ENCODE measurements at regions not wholly inside any gene's neighbourhood (a gene's known extent, or its start where the extent isn't known, plus 50 kb on each side); places are given as distances from the start of the nearest gene placed in this dataset.

- H3K36me3 Mint-ChIP-seq (ENCODE audit: low read depth): no peaks in the 10 kb centered on the region
Measured at GRCh38 chr3:148500881-148501280, 196.8 kb upstream of the AGTR1 start.

More at GRCh38 chr3:148500881-148501280, 196.8 kb upstream of the AGTR1 start:
- no peaks in the 10 kb centered on the region for H4K20me1 ChIP-seq (replicated peaks; ENCODE audit: insufficient read depth)
- H3K79me2 ChIP-seq (replicated peaks; ENCODE audit: insufficient read depth): no peaks in the 10 kb centered on the region
- H3K4me1 Mint-ChIP-seq: no peaks in the 10 kb centered on the region
- no peaks in the 10 kb centered on the region for H3K9me3 Mint-ChIP-seq
- H3K4me3 ChIP-seq: no peak overlapping the region
- H3K36me3 ChIP-seq (ENCODE audit: insufficient read depth): no peaks in the 10 kb centered on the region
- H3K4me3 Mint-ChIP-seq: no peak overlapping the region
- no peak overlapping the region for H3K4me2 ChIP-seq
- no peaks in the 10 kb centered on the region for H3K27me3 Mint-ChIP-seq (ENCODE audit: insufficient read depth, low read depth, poor library complexity)
- no peak overlapping the region for H3K27ac Mint-ChIP-seq
- no peak overlapping the region for H3K27ac ChIP-seq (ENCODE audit: low read depth)
- no peaks in the 10 kb centered on the region for H3K4me1 ChIP-seq (ENCODE audit: insufficient read depth)
- TF ChIP-seq, protein P1, sequence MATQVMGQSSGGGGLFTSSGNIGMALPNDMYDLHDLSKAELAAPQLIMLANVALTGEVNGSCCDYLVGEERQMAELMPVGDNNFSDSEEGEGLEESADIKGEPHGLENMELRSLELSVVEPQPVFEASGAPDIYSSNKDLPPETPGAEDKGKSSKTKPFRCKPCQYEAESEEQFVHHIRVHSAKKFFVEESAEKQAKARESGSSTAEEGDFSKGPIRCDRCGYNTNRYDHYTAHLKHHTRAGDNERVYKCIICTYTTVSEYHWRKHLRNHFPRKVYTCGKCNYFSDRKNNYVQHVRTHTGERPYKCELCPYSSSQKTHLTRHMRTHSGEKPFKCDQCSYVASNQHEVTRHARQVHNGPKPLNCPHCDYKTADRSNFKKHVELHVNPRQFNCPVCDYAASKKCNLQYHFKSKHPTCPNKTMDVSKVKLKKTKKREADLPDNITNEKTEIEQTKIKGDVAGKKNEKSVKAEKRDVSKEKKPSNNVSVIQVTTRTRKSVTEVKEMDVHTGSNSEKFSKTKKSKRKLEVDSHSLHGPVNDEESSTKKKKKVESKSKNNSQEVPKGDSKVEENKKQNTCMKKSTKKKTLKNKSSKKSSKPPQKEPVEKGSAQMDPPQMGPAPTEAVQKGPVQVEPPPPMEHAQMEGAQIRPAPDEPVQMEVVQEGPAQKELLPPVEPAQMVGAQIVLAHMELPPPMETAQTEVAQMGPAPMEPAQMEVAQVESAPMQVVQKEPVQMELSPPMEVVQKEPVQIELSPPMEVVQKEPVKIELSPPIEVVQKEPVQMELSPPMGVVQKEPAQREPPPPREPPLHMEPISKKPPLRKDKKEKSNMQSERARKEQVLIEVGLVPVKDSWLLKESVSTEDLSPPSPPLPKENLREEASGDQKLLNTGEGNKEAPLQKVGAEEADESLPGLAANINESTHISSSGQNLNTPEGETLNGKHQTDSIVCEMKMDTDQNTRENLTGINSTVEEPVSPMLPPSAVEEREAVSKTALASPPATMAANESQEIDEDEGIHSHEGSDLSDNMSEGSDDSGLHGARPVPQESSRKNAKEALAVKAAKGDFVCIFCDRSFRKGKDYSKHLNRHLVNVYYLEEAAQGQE (IDR thresholded peaks at IDR 0.05; ENCODE audit: unreplicated experiment): no peak
- no peak for TF ChIP-seq EZH2 (IDR thresholded peaks at IDR 0.05; ENCODE audit: low read depth, unreplicated experiment)
- TF ChIP-seq STAT1 (IDR thresholded peaks at IDR 0.05; ENCODE audit: unreplicated experiment): no peak
- TF ChIP-seq ZNF114 (CRISPR knock-in tag; IDR thresholded peaks at IDR 0.05): no peak
- TF ChIP-seq, protein P2, sequence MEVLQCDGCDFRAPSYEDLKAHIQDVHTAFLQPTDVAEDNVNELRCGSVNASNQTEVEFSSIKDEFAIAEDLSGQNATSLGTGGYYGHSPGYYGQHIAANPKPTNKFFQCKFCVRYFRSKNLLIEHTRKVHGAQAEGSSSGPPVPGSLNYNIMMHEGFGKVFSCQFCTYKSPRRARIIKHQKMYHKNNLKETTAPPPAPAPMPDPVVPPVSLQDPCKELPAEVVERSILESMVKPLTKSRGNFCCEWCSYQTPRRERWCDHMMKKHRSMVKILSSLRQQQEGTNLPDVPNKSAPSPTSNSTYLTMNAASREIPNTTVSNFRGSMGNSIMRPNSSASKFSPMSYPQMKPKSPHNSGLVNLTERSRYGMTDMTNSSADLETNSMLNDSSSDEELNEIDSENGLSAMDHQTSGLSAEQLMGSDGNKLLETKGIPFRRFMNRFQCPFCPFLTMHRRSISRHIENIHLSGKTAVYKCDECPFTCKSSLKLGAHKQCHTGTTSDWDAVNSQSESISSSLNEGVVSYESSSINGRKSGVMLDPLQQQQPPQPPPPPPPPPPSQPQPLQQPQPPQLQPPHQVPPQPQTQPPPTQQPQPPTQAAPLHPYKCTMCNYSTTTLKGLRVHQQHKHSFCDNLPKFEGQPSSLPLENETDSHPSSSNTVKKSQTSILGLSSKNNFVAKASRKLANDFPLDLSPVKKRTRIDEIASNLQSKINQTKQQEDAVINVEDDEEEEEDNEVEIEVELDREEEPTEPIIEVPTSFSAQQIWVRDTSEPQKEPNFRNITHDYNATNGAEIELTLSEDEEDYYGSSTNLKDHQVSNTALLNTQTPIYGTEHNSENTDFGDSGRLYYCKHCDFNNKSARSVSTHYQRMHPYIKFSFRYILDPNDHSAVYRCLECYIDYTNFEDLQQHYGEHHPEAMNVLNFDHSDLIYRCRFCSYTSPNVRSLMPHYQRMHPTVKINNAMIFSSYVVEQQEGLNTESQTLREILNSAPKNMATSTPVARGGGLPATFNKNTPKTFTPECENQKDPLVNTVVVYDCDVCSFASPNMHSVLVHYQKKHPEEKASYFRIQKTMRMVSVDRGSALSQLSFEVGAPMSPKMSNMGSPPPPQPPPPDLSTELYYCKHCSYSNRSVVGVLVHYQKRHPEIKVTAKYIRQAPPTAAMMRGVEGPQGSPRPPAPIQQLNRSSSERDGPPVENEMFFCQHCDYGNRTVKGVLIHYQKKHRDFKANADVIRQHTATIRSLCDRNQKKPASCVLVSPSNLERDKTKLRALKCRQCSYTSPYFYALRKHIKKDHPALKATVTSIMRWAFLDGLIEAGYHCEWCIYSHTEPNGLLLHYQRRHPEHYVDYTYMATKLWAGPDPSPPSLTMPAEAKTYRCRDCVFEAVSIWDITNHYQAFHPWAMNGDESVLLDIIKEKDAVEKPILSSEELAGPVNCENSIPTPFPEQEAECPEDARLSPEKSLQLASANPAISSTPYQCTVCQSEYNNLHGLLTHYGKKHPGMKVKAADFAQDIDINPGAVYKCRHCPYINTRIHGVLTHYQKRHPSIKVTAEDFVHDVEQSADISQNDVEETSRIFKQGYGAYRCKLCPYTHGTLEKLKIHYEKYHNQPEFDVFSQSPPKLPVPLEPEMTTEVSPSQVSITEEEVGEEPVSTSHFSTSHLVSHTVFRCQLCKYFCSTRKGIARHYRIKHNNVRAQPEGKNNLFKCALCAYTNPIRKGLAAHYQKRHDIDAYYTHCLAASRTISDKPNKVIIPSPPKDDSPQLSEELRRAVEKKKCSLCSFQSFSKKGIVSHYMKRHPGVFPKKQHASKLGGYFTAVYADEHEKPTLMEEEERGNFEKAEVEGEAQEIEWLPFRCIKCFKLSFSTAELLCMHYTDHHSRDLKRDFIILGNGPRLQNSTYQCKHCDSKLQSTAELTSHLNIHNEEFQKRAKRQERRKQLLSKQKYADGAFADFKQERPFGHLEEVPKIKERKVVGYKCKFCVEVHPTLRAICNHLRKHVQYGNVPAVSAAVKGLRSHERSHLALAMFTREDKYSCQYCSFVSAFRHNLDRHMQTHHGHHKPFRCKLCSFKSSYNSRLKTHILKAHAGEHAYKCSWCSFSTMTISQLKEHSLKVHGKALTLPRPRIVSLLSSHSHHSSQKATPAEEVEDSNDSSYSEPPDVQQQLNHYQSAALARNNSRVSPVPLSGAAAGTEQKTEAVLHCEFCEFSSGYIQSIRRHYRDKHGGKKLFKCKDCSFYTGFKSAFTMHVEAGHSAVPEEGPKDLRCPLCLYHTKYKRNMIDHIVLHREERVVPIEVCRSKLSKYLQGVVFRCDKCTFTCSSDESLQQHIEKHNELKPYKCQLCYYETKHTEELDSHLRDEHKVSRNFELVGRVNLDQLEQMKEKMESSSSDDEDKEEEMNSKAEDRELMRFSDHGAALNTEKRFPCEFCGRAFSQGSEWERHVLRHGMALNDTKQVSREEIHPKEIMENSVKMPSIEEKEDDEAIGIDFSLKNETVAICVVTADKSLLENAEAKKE (CRISPR knock-in tag; IDR thresholded peaks at IDR 0.05): no peak
- no peak for TF ChIP-seq JUNB (IDR thresholded peaks at IDR 0.05; ENCODE audit: unreplicated experiment)
- TF ChIP-seq CREB1 (CRISPR knock-in tag; IDR thresholded peaks at IDR 0.05; ENCODE audit: low read depth): no peak
- TF ChIP-seq ZNF331 (CRISPR knock-in tag; IDR thresholded peaks at IDR 0.05; ENCODE audit: low read depth): no peak
- TF ChIP-seq POLR2AphosphoS5 (IDR thresholded peaks at IDR 0.05; ENCODE audit: low read depth): no peak
- TF ChIP-seq CTCF (conservative IDR thresholded peaks at IDR 0.05; ENCODE audit: low read depth in 2 of 2): no peak
- no peak for TF ChIP-seq NANOG (IDR thresholded peaks at IDR 0.05; ENCODE audit: borderline replicate concordance)
- no peak for TF ChIP-seq EZH2phosphoT487 (IDR thresholded peaks at IDR 0.05; ENCODE audit: unreplicated experiment)
- TF ChIP-seq ETS1 (IDR thresholded peaks at IDR 0.05): no peak
- no peaks in the 10 kb centered on the region for H3F3A ChIP-seq (replicated peaks; ENCODE audit: low read depth)
- DNase-seq (ENCODE audit: low spot score) (no peak), ATAC-seq (no peak)
- H3K27me3 ChIP-seq (ENCODE audit: insufficient read depth): no peaks in the 10 kb centered on the region
- no peak overlapping the region for H2AFZ ChIP-seq
- no peaks in the 10 kb centered on the region for H3K9me2 ChIP-seq (ENCODE audit: insufficient read depth)

Measured in GM23338 (cell line).